GM23338 (cell line): ENCODE measurements at regions not wholly inside any gene's neighbourhood (a gene's known extent, or its start where the extent isn't known, plus 50 kb on each side); places are given as distances from the start of the nearest gene placed in this dataset.

Experiments
- ATAC-seq: fragments of 200-7000 bp; cut with Tn5 transposase; 3 replicates; pipeline ENCODE4 v1.9.1; 2020
- DNase-seq: peaks from one replicate; pipeline ENCODE4 v3.0.0-alpha.2; 2015; ENCODE audit warnings: low spot score
- H2AFZ ChIP-seq: fragments of 200-600 bp; sonication (generic); 2 replicates; pipeline ENCODE4 v1.8.0; 2016; ENCODE audit warnings: antibody characterized with exemption, mild to moderate bottlenecking, moderate library complexity
- H3F3A ChIP-seq: fragments of 200-600 bp; sonication (generic); replicated peaks from 2 replicates; pipeline ENCODE4 v1.8.0; 2017; ENCODE audit warnings: antibody characterized with exemption, mixed run types, low read depth
- H3K27ac ChIP-seq: fragments of 200-600 bp; sonication (generic); 2 replicates; pipeline ENCODE4 v1.6.1; 2016; ENCODE audit warnings: low read depth
- H3K27me3 ChIP-seq: fragments of 200-600 bp; sonication (generic); 2 replicates; pipeline ENCODE4 v1.8.0; 2016; ENCODE audit warnings: mild to moderate bottlenecking, mixed run types, moderate library complexity; ENCODE audit not compliant: insufficient read depth
- H3K36me3 ChIP-seq: fragments of 200-600 bp; sonication (generic); 2 replicates; pipeline ENCODE4 v1.8.0; 2016; ENCODE audit warnings: mild to moderate bottlenecking; ENCODE audit not compliant: insufficient read depth
- H3K4me1 ChIP-seq: fragments of 200-600 bp; sonication (generic); 2 replicates; pipeline ENCODE4 v1.8.0; 2016; ENCODE audit warnings: mild to moderate bottlenecking, moderate library complexity; ENCODE audit not compliant: insufficient read depth
- H3K4me2 ChIP-seq: fragments of 200-600 bp; sonication (generic); 2 replicates; pipeline ENCODE4 v1.7.1; 2017; ENCODE audit warnings: mixed run types
- H3K4me3 ChIP-seq: fragments of 200-600 bp; sonication (generic); 2 replicates; pipeline ENCODE4 v1.6.1; 2016; ENCODE audit warnings: mixed run types
- H3K79me2 ChIP-seq: fragments of 200-600 bp; sonication (generic); replicated peaks from 2 replicates; pipeline ENCODE4 v1.8.0; 2017; ENCODE audit warnings: mild to moderate bottlenecking; ENCODE audit not compliant: insufficient read depth
- H3K9me2 ChIP-seq: fragments of 200-600 bp; sonication (generic); 2 replicates; pipeline ENCODE4 v1.8.0; 2017; ENCODE audit not compliant: insufficient read depth
- H4K20me1 ChIP-seq: fragments of 200-600 bp; sonication (generic); replicated peaks from 2 replicates; pipeline ENCODE4 v1.8.0; 2017; ENCODE audit warnings: mild to moderate bottlenecking; ENCODE audit not compliant: insufficient read depth
- H3K27ac Mint-ChIP-seq: 2 replicates; pipeline ENCODE4 v1.8.0; 2020; ENCODE audit warnings: inconsistent platforms, mild to moderate bottlenecking, moderate library complexity, mixed read lengths
- H3K27me3 Mint-ChIP-seq: 3 replicates; pipeline ENCODE4 v1.8.0; 2022; ENCODE audit warnings: low read depth, mild to moderate bottlenecking, moderate library complexity, mixed read lengths, inconsistent platforms; ENCODE audit not compliant: insufficient read depth, poor library complexity
- H3K36me3 Mint-ChIP-seq: 3 replicates; pipeline ENCODE4 v1.8.0; 2021; ENCODE audit warnings: low read depth, mild to moderate bottlenecking, inconsistent platforms, moderate library complexity, mixed read lengths
- H3K4me1 Mint-ChIP-seq: 3 replicates; pipeline ENCODE4 v1.8.0; 2020; ENCODE audit warnings: mild to moderate bottlenecking, inconsistent platforms, mixed read lengths
- H3K4me3 Mint-ChIP-seq: 3 replicates; pipeline ENCODE4 v1.8.0; 2021; ENCODE audit warnings: moderate library complexity, mild to moderate bottlenecking, inconsistent platforms, mixed read lengths
- H3K9me3 Mint-ChIP-seq: 3 replicates; pipeline ENCODE4 v1.8.0; 2020; ENCODE audit warnings: moderate library complexity, mild to moderate bottlenecking, inconsistent platforms, mixed read lengths
- CTCF ChIP-seq, 2 experiments: fragments of 200-600 bp in 1 of 2; sonication (generic) in 1 of 2; conservative IDR thresholded peaks; 2 replicates each; pipeline versions ENCODE4 v1.5.1 to v1.6.1; 2016 to 2017; ENCODE audit warnings: antibody characterized with exemption in 2 of 2, low read depth in 2 of 2, mild to moderate bottlenecking in 2 of 2, moderate library complexity in 1 of 2
- EZH2 ChIP-seq: fragments of 200-600 bp; sonication (generic); IDR thresholded peaks from one replicate; pipeline ENCODE4 v1.8.0; 2017; ENCODE audit warnings: antibody characterized with exemption, mild to moderate bottlenecking, low read depth; ENCODE audit not compliant: unreplicated experiment
- EZH2phosphoT487 ChIP-seq: fragments of 200-600 bp; sonication (generic); IDR thresholded peaks from one replicate; pipeline ENCODE4 v1.8.1; 2018; ENCODE audit warnings: antibody characterized with exemption; ENCODE audit not compliant: unreplicated experiment
- NANOG ChIP-seq: IDR thresholded peaks from 2 replicates; pipeline ENCODE4 v1.6.1; 2016; ENCODE audit warnings: antibody characterized with exemption, borderline replicate concordance
- POLR2AphosphoS5 ChIP-seq: IDR thresholded peaks from 2 replicates; pipeline ENCODE4 v1.6.1; 2016; ENCODE audit warnings: antibody characterized with exemption, low read depth
- REST ChIP-seq: IDR thresholded peaks from one replicate; pipeline ENCODE4 v1.6.1; 2018; ENCODE audit warnings: antibody characterized with exemption; ENCODE audit not compliant: unreplicated experiment
- ZNF114 ChIP-seq: fragments of 250-450 bp; sonication (Bioruptor Pico); IDR thresholded peaks from 2 replicates; pipeline ENCODE4 v1.5.0; 2020; ENCODE audit warnings: mild to moderate bottlenecking, moderate library complexity
- ZNF462 ChIP-seq: fragments of 250-450 bp; sonication (Bioruptor Pico); IDR thresholded peaks from 2 replicates; pipeline ENCODE4 v1.5.0; 2020; ENCODE audit warnings: mild to moderate bottlenecking, moderate library complexity

- DNase-seq (no peak), ATAC-seq (no peak)
- Histone ChIP-seq H3K9me2 (no peaks in the 10 kb centered on the region), H3F3A (no peaks in the 10 kb centered on the region), H3K27me3 (no peaks in the 10 kb centered on the region), H3K4me3 (no peak overlapping the region), H3K27ac (no peak overlapping the region), H3K4me2 (no peak overlapping the region), H3K79me2 (no peaks in the 10 kb centered on the region), H2AFZ (no peak overlapping the region), H3K4me1 (no peaks in the 10 kb centered on the region), H4K20me1 (no peaks in the 10 kb centered on the region), H3K36me3 (no peaks in the 10 kb centered on the region)
- Mint-ChIP-seq H3K27ac (no peak overlapping the region), H3K36me3 (no peaks in the 10 kb centered on the region), H3K4me1 (peaks cover 4% of the 10 kb centered on the region), H3K4me3 (no peak overlapping the region), H3K9me3 (peaks cover 3% of the 10 kb centered on the region; the same call in 1 of the 3 replicates), H3K27me3 (no peaks in the 10 kb centered on the region)
- TF ChIP-seq EZH2phosphoT487 (no peak), CTCF (conservative IDR thresholded peaks at IDR 0.05; ENCODE audit: low read depth in 2 of 2) (no peak), POLR2AphosphoS5 (no peak)
Measured at GRCh38 chr5:57549566-57549965, 67.0 kb upstream of the ACTBL2 start.

- Histone ChIP-seq H3K27me3 (no peaks in the 10 kb centered on the region), H4K20me1 (no peaks in the 10 kb centered on the region), H3K4me1 (no peaks in the 10 kb centered on the region), H3K27ac (no peak overlapping the region), H3K4me2 (no peak overlapping the region), H3F3A (no peaks in the 10 kb centered on the region), H3K4me3 (no peak overlapping the region), H2AFZ (no peak overlapping the region), H3K79me2 (no peaks in the 10 kb centered on the region), H3K36me3 (no peaks in the 10 kb centered on the region), H3K9me2 (no peaks in the 10 kb centered on the region)
- no peak for DNase-seq
- Mint-ChIP-seq H3K4me3 (no peak overlapping the region), H3K4me1 (no peaks in the 10 kb centered on the region), H3K36me3 (no peaks in the 10 kb centered on the region), H3K27ac (no peak overlapping the region), H3K27me3 (no peaks in the 10 kb centered on the region), H3K9me3 (no peaks in the 10 kb centered on the region)
- TF ChIP-seq NANOG, result no peak
- no peak for TF ChIP-seq EZH2
- no peak for TF ChIP-seq POLR2AphosphoS5
- no peak for TF ChIP-seq ZNF114
- no peak for TF ChIP-seq REST
- TF ChIP-seq ZNF462 (CRISPR knock-in tag), result no peak
- no peak for ATAC-seq
Measured at GRCh38 chr5:57540823-57541222, 58.2 kb upstream of the ACTBL2 start.
